Stimulated activated effector memory CD8-positive, alpha-beta T cell treated with anti-CD3 and anti-CD28 coated beads, Interleukin-12 subunit alpha, Interleukin-12 subunit beta, amount 100 ng/mL, for 72 hours (primary cell): ENCODE measurements at regions not wholly inside any gene's neighbourhood (a gene's known extent, or its start where the extent isn't known, plus 50 kb on each side); places are given as distances from the start of the nearest gene placed in this dataset.
"Not testable (repeated sequence)": the region's sequence is repeated elsewhere in the genome, so short reads cannot be mapped to it uniquely, and the experiment has no call there.

Source experiments
- ATAC-seq: fragments of 150-1000 bp; cut with Tn5 transposase; 2 replicates; pipeline ENCODE4 v1.10.0; 2021
- DNase-seq, 2 donors: peaks; one replicate each; pipeline ENCODE4 v3.0.0; 2021 to 2022; ENCODE audit warnings: low spot score in 2 of 2
- H3K27ac Mint-ChIP-seq: one replicate; pipeline ENCODE4 v1.8.0; 2022; ENCODE audit warnings: mild to moderate bottlenecking, mixed read lengths
- H3K36me3 Mint-ChIP-seq: one replicate; pipeline ENCODE4 v1.8.0; 2022; ENCODE audit warnings: mild to moderate bottlenecking, mixed read lengths
- H3K4me1 Mint-ChIP-seq: one replicate; pipeline ENCODE4 v1.8.0; 2022; ENCODE audit warnings: mixed read lengths
- H3K4me3 Mint-ChIP-seq: one replicate; pipeline ENCODE4 v1.8.0; 2022; ENCODE audit warnings: mild to moderate bottlenecking, mixed read lengths
- H3K9me3 Mint-ChIP-seq: one replicate; pipeline ENCODE4 v1.8.0; 2022; ENCODE audit warnings: mixed read lengths

GRCh38 chr3:166743481-166744134, 636.5 kb downstream of the ZBBX start:
- no peaks in the 10 kb centered on the region for H3K4me1 Mint-ChIP-seq
- peaks cover 18% of the 10 kb centered on the region for H3K9me3 Mint-ChIP-seq
- DNase-seq (no peak), ATAC-seq (no peak)
- H3K36me3 Mint-ChIP-seq, result no peaks in the 10 kb centered on the region
- H3K4me3 Mint-ChIP-seq, result no peak overlapping the region
- no peak overlapping the region for H3K27ac Mint-ChIP-seq

- Mint-ChIP-seq H3K4me1 (no peaks in the 10 kb centered on the region), H3K27ac (no peak overlapping the region), H3K36me3 (no peaks in the 10 kb centered on the region), H3K9me3 (peaks cover 7% of the 10 kb centered on the region), H3K4me3 (no peak overlapping the region)
- no peak for DNase-seq
- no peak for ATAC-seq
Observed at GRCh38 chr3:166734734-166735133, 645.4 kb downstream of the ZBBX start.

DNA sequence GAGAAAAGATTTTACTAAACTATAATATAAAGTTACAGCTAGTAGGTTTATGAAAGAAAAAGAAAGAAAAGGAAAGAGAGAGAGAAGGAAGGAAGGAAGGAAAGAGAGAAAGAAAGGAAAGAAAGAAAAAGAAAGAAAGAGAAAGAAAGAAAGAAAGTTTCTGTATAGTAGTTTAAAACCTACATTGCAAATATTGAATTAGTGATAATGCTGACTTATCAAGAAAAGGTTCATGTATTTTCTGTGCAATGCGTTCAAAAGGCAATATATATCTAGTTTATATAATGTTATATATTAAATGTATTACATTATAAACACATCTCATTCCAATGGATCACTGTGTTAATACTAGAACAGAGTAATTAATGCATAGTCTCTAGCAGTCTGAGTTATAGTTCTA, 648.4 kb downstream of the ZBBX start:
- H3K4me1 Mint-ChIP-seq, result no peaks in the 10 kb centered on the region
- no peak for DNase-seq
- no peak for ATAC-seq
- H3K9me3 Mint-ChIP-seq, result peaks cover 11% of the 10 kb centered on the region
- no peak overlapping the region for H3K4me3 Mint-ChIP-seq
- no peaks in the 10 kb centered on the region for H3K36me3 Mint-ChIP-seq
- H3K27ac Mint-ChIP-seq, result no peak overlapping the region

- H3K27ac Mint-ChIP-seq, result no peak overlapping the region
- peaks cover 8% of the 10 kb centered on the region for H3K9me3 Mint-ChIP-seq
- no peak for ATAC-seq
Observed at GRCh38 chr3:166721466-166721865, 658.6 kb downstream of the ZBBX start.

GRCh38 chr3:166714206-166714605, 665.9 kb downstream of the ZBBX start:
- H3K9me3 Mint-ChIP-seq, result peaks cover 10% of the 10 kb centered on the region
- no peaks in the 10 kb centered on the region for H3K4me1 Mint-ChIP-seq
- ATAC-seq (no peak), DNase-seq (no peak)
- H3K4me3 Mint-ChIP-seq, result no peak overlapping the region
- H3K36me3 Mint-ChIP-seq, result no peaks in the 10 kb centered on the region
- no peak overlapping the region for H3K27ac Mint-ChIP-seq

More at GRCh38 chr3:166721466-166721865, 658.6 kb downstream of the ZBBX start:
- H3K36me3 Mint-ChIP-seq, result no peaks in the 10 kb centered on the region
- H3K4me3 Mint-ChIP-seq, result no peak overlapping the region
- no peaks in the 10 kb centered on the region for H3K4me1 Mint-ChIP-seq
- no peak for DNase-seq

GRCh38 chr3:166713787-166714186, 666.3 kb downstream of the ZBBX start:
- DNase-seq (no peak), ATAC-seq (no peak)
- Mint-ChIP-seq H3K36me3 (no peaks in the 10 kb centered on the region), H3K27ac (no peak overlapping the region), H3K4me1 (no peaks in the 10 kb centered on the region), H3K4me3 (no peak overlapping the region), H3K9me3 (peaks cover 10% of the 10 kb centered on the region)

DNA sequence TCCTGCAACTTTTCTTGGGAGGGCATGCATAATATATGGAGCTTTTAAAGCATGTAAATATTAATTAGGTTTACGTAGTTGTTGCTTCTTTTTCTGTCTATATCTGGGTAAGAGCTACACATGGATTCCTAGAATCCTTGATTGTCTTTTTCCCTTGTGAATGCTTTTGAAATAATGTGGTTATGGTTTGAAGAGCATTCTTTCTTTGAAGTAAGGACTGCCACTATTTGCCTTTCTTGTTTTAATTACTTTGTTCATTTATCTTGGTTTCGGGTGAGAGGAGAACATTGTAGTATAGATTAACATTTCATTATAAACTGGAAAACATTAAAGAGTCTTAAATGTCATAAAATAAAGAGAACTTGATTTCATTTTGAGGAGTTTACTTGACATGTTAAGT, 674.0 kb downstream of the ZBBX start:
- no peak for DNase-seq
- Mint-ChIP-seq H3K27ac (no peak overlapping the region), H3K4me3 (no peak overlapping the region), H3K4me1 (no peaks in the 10 kb centered on the region), H3K36me3 (no peaks in the 10 kb centered on the region), H3K9me3 (peaks cover 5% of the 10 kb centered on the region)
- no peak for ATAC-seq

DNA sequence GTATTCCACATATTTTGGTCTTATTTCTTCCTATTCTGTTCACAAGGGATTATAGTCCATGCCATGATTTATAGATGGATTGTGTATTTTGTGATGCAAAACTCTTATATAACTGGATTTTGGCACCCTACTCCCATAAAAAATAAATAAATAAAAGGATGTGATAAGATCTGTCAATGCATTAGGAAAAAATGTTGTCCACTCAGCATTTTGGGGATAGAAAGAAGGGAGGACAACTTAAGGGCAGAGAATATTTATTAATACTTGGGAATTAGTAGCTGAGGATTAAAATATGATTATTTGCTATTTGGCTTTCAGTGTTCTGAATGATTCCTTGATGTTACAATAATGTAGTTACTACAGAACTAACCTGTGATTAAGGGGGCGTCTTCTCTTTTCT, 682.6 kb downstream of the ZBBX start:
- Mint-ChIP-seq H3K9me3 (peaks cover 6% of the 10 kb centered on the region), H3K27ac (no peak overlapping the region), H3K4me3 (no peak overlapping the region), H3K36me3 (no peaks in the 10 kb centered on the region), H3K4me1 (no peaks in the 10 kb centered on the region)
- DNase-seq, result no peak
- no peak for ATAC-seq

DNA sequence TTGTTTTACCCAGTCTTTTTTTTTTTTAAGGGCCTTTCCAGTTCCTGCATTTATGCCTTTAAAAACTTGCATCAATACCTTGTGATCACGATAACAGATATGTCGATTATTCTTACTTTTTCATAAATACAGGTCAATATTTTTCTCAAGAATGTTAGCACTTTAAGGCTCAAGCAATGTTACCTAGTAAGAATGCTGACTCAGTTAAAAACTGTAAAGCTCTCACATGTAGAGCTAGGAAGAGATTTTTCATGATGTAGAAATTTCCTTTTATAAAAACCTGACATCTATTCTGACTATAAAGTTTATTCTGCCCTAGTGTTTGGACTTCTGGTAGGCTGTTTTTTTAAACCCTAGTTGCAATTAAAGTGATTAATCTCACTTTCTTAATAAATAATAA, 684.0 kb downstream of the ZBBX start:
- no peak overlapping the region for H3K27ac Mint-ChIP-seq
- H3K36me3 Mint-ChIP-seq, result no peaks in the 10 kb centered on the region
- ATAC-seq (no peak), DNase-seq (no peak)
- no peak overlapping the region for H3K4me3 Mint-ChIP-seq
- H3K4me1 Mint-ChIP-seq, result no peaks in the 10 kb centered on the region
- peaks cover 5% of the 10 kb centered on the region for H3K9me3 Mint-ChIP-seq

- DNase-seq (no peak), ATAC-seq (no peak)
- Mint-ChIP-seq H3K4me1 (no peaks in the 10 kb centered on the region), H3K36me3 (no peaks in the 10 kb centered on the region), H3K27ac (no peak overlapping the region), H3K9me3 (no peaks in the 10 kb centered on the region), H3K4me3 (no peak overlapping the region)
Observed at GRCh38 chr3:166688665-166689064, 691.4 kb downstream of the ZBBX start.

DNA sequence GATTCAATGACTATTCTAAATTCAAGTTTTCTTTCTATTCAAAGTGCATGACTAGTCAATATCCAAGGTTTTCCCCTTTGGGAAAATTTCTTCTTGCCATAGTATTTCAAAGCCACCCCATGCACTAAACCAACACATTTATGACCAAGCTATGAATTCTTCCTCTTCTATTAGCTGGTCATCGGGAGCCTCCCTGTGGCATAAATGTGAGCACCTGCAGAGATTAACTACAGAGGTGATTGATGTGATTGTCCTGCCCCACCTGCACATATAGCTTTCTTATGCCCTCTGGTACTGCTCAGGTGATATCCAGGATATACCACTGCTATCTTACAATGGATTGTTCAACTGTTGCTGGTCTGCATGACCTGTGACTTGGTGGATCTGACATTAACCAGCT, 694.9 kb downstream of the ZBBX start:
- H3K27ac Mint-ChIP-seq, result no peak overlapping the region
- H3K4me3 Mint-ChIP-seq, result no peak overlapping the region
- no peaks in the 10 kb centered on the region for H3K9me3 Mint-ChIP-seq
- no peak for DNase-seq
- ATAC-seq, result no peak
- H3K36me3 Mint-ChIP-seq, result no peaks in the 10 kb centered on the region
- H3K4me1 Mint-ChIP-seq, result no peaks in the 10 kb centered on the region

GRCh38 chr3:166684077-166684476, 696.0 kb downstream of the ZBBX start:
- H3K9me3 Mint-ChIP-seq, H3K4me3 Mint-ChIP-seq, ATAC-seq, DNase-seq, H3K27ac Mint-ChIP-seq, H3K4me1 Mint-ChIP-seq, H3K36me3 Mint-ChIP-seq: not testable (repeated sequence)

GRCh38 chr3:166669781-166670180, 710.3 kb downstream of the ZBBX start:
- Mint-ChIP-seq H3K36me3 (no peaks in the 10 kb centered on the region), H3K4me3 (no peak overlapping the region), H3K4me1 (no peaks in the 10 kb centered on the region), H3K27ac (no peak overlapping the region), H3K9me3 (peaks cover 8% of the 10 kb centered on the region)
- DNase-seq, result no peak
- ATAC-seq, result no peak

DNA sequence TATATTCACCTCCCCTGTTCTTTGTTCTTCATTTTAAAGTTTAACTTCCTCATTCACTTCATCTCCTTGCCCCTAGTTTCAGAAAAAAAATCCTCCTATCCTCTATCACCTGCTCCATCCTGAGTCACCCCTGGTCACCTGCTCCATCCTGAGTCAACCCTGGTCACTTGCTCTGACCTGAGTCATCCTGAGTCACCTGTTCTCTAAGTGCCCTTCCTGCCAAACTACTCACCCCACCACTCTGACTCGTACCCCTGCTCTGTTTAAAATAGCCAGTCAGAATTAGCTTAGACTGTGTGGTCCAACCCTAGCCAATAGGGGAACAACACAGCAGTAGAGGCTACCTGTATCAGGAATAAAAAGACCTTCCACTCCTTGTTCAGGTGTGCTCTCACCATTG, 716.9 kb downstream of the ZBBX start:
- Mint-ChIP-seq H3K4me3 (no peak overlapping the region), H3K9me3 (peaks cover 26% of the 10 kb centered on the region), H3K36me3 (no peaks in the 10 kb centered on the region), H3K4me1 (no peaks in the 10 kb centered on the region), H3K27ac (no peak overlapping the region)
- ATAC-seq (no peak), DNase-seq (no peak)

- Mint-ChIP-seq H3K27ac (no peak overlapping the region), H3K4me3 (no peak overlapping the region), H3K36me3 (no peaks in the 10 kb centered on the region), H3K4me1 (no peaks in the 10 kb centered on the region), H3K9me3 (peaks cover 28% of the 10 kb centered on the region)
- DNase-seq, result no peak
- no peak for ATAC-seq
Observed at GRCh38 chr3:166661621-166662020, 718.5 kb downstream of the ZBBX start.

DNA sequence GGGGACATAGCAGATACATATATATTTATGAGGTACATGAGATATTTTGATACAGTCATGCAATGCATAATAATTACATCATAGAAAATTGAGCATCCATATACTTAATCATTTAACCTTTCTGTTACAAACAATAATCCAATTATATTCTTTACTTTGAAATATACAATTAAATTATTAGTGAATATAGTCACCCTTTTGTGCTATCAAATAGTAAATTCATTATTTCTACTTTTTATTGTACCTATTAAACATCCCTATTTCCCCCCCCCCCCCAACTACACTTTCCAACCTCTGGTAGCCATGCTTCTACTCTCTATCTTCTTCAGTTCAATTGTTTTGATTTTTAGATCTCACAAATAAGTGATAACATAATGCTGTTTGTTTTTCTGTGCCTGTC, 719.1 kb downstream of the ZBBX start:
- Mint-ChIP-seq H3K27ac (no peak overlapping the region), H3K9me3 (peaks cover 31% of the 10 kb centered on the region), H3K4me1 (no peaks in the 10 kb centered on the region), H3K36me3 (no peaks in the 10 kb centered on the region), H3K4me3 (no peak overlapping the region)
- ATAC-seq (no peak), DNase-seq (no peak)
